ENCODE measurements at regions not wholly inside any gene's neighbourhood (a gene's known extent, or its start where the extent isn't known, plus 50 kb on each side); places are given as distances from the start of the nearest gene placed in this dataset.

GRCh38 chr3:55413236-55413635, 73.9 kb downstream of the WNT5A start:
- Histone ChIP-seq H3K4me1 (no peaks in the 10 kb centered on the region), H3K4me3 (no peak overlapping the region), H3K27me3 (no peaks in the 10 kb centered on the region), H3K27ac (peak overlapping the region in 3 of 4 donors; percentile 35 to 41 (median 41)), H3K36me3 (no peaks in the 10 kb centered on the region), H3K9me3 (no peaks in the 10 kb centered on the region)
- 54 to 55% methylated on average over 7 of the region's 7 CpGs for WGBS, 2 donors (ENCODE audit: low coverage in 1 of 2)
- TF ChIP-seq POLR2A (IDR thresholded peaks at IDR 0.05), result no peak
- no peak for TF ChIP-seq CTCF (IDR thresholded peaks at IDR 0.05)
- no peak for TF ChIP-seq POLR2AphosphoS5 (IDR thresholded peaks at IDR 0.05)
- TF ChIP-seq EP300 (IDR thresholded peaks at IDR 0.05; ENCODE audit: low read depth), result no peak
- in situ Hi-C loops (cut with MboI; ENCODE audit: low pct_ligation_motif_present in 1 of 4, low pct_unique_long_range_greater_than_20kb in 1 of 4, low sequenced_read_pairs in 3 of 4) (no loop called here), intact Hi-C loops (cut with DNase I; ENCODE audit: low total_unique reads) (no loop called here)
- no peak for DNase-seq

- Histone ChIP-seq H3K27me3 (no peaks in the 10 kb centered on the region), H3K9me3 (no peaks in the 10 kb centered on the region), H3K36me3 (no peaks in the 10 kb centered on the region), H3K4me1 (no peaks in the 10 kb centered on the region), H3K4me3 (no peak overlapping the region), H3K27ac (peak overlapping the region in 2 of 4 donors; percentile 35 to 41)
- WGBS, 2 donors (ENCODE audit: low coverage in 1 of 2), result 48 to 71% methylated on average over 2 to 4 of the region's 4 CpGs
- no peak for TF ChIP-seq EP300 (IDR thresholded peaks at IDR 0.05; ENCODE audit: low read depth)
- no peak for TF ChIP-seq CTCF (IDR thresholded peaks at IDR 0.05)
- TF ChIP-seq POLR2A (IDR thresholded peaks at IDR 0.05), result no peak
- no peak for DNase-seq
- intact Hi-C loops (cut with DNase I; ENCODE audit: low total_unique reads), result no loop called here
- in situ Hi-C loops (cut with MboI; ENCODE audit: low pct_ligation_motif_present in 1 of 4, low pct_unique_long_range_greater_than_20kb in 1 of 4, low sequenced_read_pairs in 3 of 4), result no loop called here
These were observed 74.6 kb downstream of the WNT5A start for GRCh38 chr3:55412545-55412944.

- intact Hi-C loops (cut with DNase I; ENCODE audit: low total_unique reads), result no loop called here
- DNase-seq, result no peak
- no peak for TF ChIP-seq POLR2A (IDR thresholded peaks at IDR 0.05)
- no peak for TF ChIP-seq EP300 (IDR thresholded peaks at IDR 0.05; ENCODE audit: low read depth)
- no peak for TF ChIP-seq CTCF (IDR thresholded peaks at IDR 0.05)
- no peak for TF ChIP-seq POLR2AphosphoS5 (IDR thresholded peaks at IDR 0.05)
- in situ Hi-C loops (cut with MboI; ENCODE audit: low pct_ligation_motif_present in 1 of 4, low pct_unique_long_range_greater_than_20kb in 1 of 4, low sequenced_read_pairs in 3 of 4), result no loop called here
- Histone ChIP-seq H3K27me3 (no peaks in the 10 kb centered on the region), H3K4me1 (no peaks in the 10 kb centered on the region), H3K4me3 (no peak overlapping the region), H3K9me3 (no peaks in the 10 kb centered on the region), H3K27ac (no peak overlapping the region), H3K36me3 (no peaks in the 10 kb centered on the region)
- 93 to 100% methylated on average over 2 of the region's 2 CpGs for WGBS, 2 donors (ENCODE audit: low coverage in 1 of 2)
These were observed 77.3 kb downstream of the WNT5A start for GRCh38 chr3:55409806-55410205.

- in situ Hi-C loops (cut with MboI; ENCODE audit: low pct_ligation_motif_present in 1 of 4, low pct_unique_long_range_greater_than_20kb in 1 of 4, low sequenced_read_pairs in 3 of 4), result no loop called here
- 27 to 54% methylated on average over 2 to 3 of the region's 3 CpGs for WGBS, 2 donors (ENCODE audit: low coverage in 1 of 2)
- Histone ChIP-seq H3K4me3 (no peak overlapping the region), H3K9me3 (no peaks in the 10 kb centered on the region), H3K36me3 (no peaks in the 10 kb centered on the region), H3K27me3 (no peaks in the 10 kb centered on the region), H3K4me1 (no peaks in the 10 kb centered on the region), H3K27ac (no peak overlapping the region)
- DNase-seq, result peak; percentile 52
- TF ChIP-seq CTCF (IDR thresholded peaks at IDR 0.05) (peak in 2 of 5 experiments; percentile 27 to 32), POLR2AphosphoS5 (IDR thresholded peaks at IDR 0.05) (no peak)
- intact Hi-C loops (cut with DNase I; ENCODE audit: low total_unique reads), result no loop called here
These were observed 78.8 kb downstream of the WNT5A start for GRCh38 chr3:55408193-55408826.
